HUES6 (cell line): ENCODE measurements at regions not wholly inside any gene's neighbourhood (a gene's known extent, or its start where the extent isn't known, plus 50 kb on each side); places are given as distances from the start of the nearest gene placed in this dataset.

ENCODE experiments used
- H3K27ac ChIP-seq: 2 replicates; pipeline ENCODE4 v1.7.0; 2013; ENCODE audit warnings: low read depth, mild to moderate bottlenecking, low read length, inconsistent platforms
- H3K27me3 ChIP-seq: 2 replicates; pipeline ENCODE4 v1.6.1; 2013; ENCODE audit warnings: low read length; ENCODE audit not compliant: control insufficient read depth, insufficient read depth
- H3K36me3 ChIP-seq: 2 replicates; pipeline ENCODE4 v1.6.1; 2013; ENCODE audit warnings: low read length; ENCODE audit not compliant: control insufficient read depth, insufficient read depth
- H3K4me1 ChIP-seq: 2 replicates; pipeline ENCODE4 v1.6.1; 2013; ENCODE audit warnings: low read length; ENCODE audit not compliant: control insufficient read depth, insufficient read depth
- H3K4me3 ChIP-seq: 2 replicates; pipeline ENCODE4 v1.5.1; 2013; ENCODE audit warnings: low read depth, low read length
- H3K9ac ChIP-seq: one replicate; pipeline ENCODE4 v1.6.1; 2013; ENCODE audit warnings: mild to moderate bottlenecking, low read length
- H3K9me3 ChIP-seq: 2 replicates; pipeline ENCODE4 v1.6.1; 2013; ENCODE audit warnings: low read depth, low read length; ENCODE audit not compliant: control insufficient read depth, insufficient read depth

DNA sequence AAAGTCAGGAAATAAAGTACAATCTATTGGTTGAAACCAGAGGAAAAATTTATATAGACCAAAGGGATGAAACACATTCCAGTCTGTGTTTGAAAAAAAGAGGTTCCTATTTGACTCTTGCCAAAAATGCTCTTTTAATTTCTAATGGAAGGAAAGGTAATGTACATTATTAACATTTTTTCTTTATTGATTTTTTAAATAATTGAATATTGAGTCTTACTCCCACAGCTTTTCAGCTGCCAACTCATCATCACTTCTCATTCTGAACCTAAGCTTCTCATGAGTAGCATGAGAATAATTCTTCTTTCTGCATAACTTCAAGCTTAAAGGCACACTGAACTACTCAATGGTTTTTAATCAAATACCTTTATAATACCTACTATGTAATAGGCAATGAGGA is 49.8 kb upstream of the FHIP2A start:
- H3K27ac ChIP-seq, result no peak overlapping the region
- H3K9ac ChIP-seq, result no peak overlapping the region
- no peaks in the 10 kb centered on the region for H3K9me3 ChIP-seq
- H3K36me3 ChIP-seq, result no peaks in the 10 kb centered on the region
- H3K4me3 ChIP-seq, result no peak overlapping the region
- peaks cover 5% of the 10 kb centered on the region; the same call in 1 of the 2 replicates for H3K4me1 ChIP-seq
- H3K27me3 ChIP-seq, result peaks cover 36% of the 10 kb centered on the region
